RWPE1 (cell line): ENCODE measurements at regions not wholly inside any gene's neighbourhood (a gene's known extent, or its start where the extent isn't known, plus 50 kb on each side); places are given as distances from the start of the nearest gene placed in this dataset.

Experiments used
- CTCF ChIA-PET: fragments of 350-600 bp; sonication (Branson Sonifier 250); formaldehyde crosslinking; extraction: SDS; loops from one replicate; lab custom pipeline; 2021; lab: Yijun Ruan, JAX
- POLR2A ChIA-PET: fragments of 400-600 bp; formaldehyde crosslinking; extraction: SDS; loops from one replicate; lab custom pipeline; 2020; ENCODE audit warnings: antibody characterized with exemption; ENCODE audit not compliant: low non-redundant PET; lab: Yijun Ruan, JAX
- DNase-seq: peaks from one replicate; pipeline ENCODE4 v3.0.0; 2012; ENCODE audit warnings: low spot score
- H3K27ac ChIP-seq: fragments of 450-650 bp; 2 replicates; pipeline ENCODE4 v1.5.1; 2017
- CTCF ChIP-seq: fragments of 450-650 bp; conservative IDR thresholded peaks from 2 replicates; pipeline ENCODE4 v1.5.1; 2017; ENCODE audit warnings: low read depth, mild to moderate bottlenecking

GRCh38 chr3:118817748-118818165, 216.9 kb downstream of the IGSF11 start:
- ChIA-PET POLR2A (no interaction called here), CTCF (interaction anchor here (0.7 kb wide), 1 partner anchor 132 kb away, joined by 3 read pairs; no protein-coding TSS in a partner anchor)
- peak; percentile 83 for TF ChIP-seq CTCF
- DNase-seq: peak; percentile 49
- no peak overlapping the region for H3K27ac ChIP-seq

GRCh38 chr3:118818386-118818785, 216.3 kb downstream of the IGSF11 start:
- ChIA-PET POLR2A (no interaction called here), CTCF (interaction anchor here (0.6 to 0.7 kb wide), 2 partner anchors 132 to 821 kb away, joined by 3 read pairs; no protein-coding TSS in a partner anchor)
- DNase-seq: no peak
- no peak for TF ChIP-seq CTCF
- H3K27ac ChIP-seq: no peak overlapping the region

- TF ChIP-seq CTCF: no peak
- ChIA-PET POLR2A (no interaction called here), CTCF (no interaction called here)
- DNase-seq: no peak
- H3K27ac ChIP-seq: no peak overlapping the region
These were observed 211.0 kb downstream of the IGSF11 start for GRCh38 chr3:118823626-118824025.

- no peak for DNase-seq
- no peak for TF ChIP-seq CTCF
- no peak overlapping the region for H3K27ac ChIP-seq
- ChIA-PET CTCF (no interaction called here), POLR2A (no interaction called here)
These were observed 207.2 kb downstream of the IGSF11 start for GRCh38 chr3:118827446-118827845.

- DNase-seq: no peak
- no peak for TF ChIP-seq CTCF
- POLR2A ChIA-PET: no interaction called here
- CTCF ChIA-PET: no interaction called here
- H3K27ac ChIP-seq: no peak overlapping the region
These were observed 206.3 kb downstream of the IGSF11 start for GRCh38 chr3:118828351-118828750.

GRCh38 chr3:118833075-118833474, 201.6 kb downstream of the IGSF11 start:
- TF ChIP-seq CTCF: no peak
- ChIA-PET CTCF (interaction anchor here (0.6 kb wide), 1 partner anchor 25 kb away, joined by 3 read pairs; no protein-coding TSS in a partner anchor), POLR2A (no interaction called here)
- DNase-seq: no peak
- H3K27ac ChIP-seq: no peak overlapping the region
